Umbilical cord (tissue), 1 donor: ENCODE measurements at regions not wholly inside any gene's neighbourhood (a gene's known extent, or its start where the extent isn't known, plus 50 kb on each side); places are given as distances from the start of the nearest gene placed in this dataset.
"Not testable (repeated sequence)": the region's sequence is repeated elsewhere in the genome, so short reads cannot be mapped to it uniquely, and the experiment has no call there.

Experiments
- DNase-seq: peaks from one replicate; pipeline ENCODE4 v3.0.0-alpha.2; 2015; ENCODE audit warnings: low spot score

DNA sequence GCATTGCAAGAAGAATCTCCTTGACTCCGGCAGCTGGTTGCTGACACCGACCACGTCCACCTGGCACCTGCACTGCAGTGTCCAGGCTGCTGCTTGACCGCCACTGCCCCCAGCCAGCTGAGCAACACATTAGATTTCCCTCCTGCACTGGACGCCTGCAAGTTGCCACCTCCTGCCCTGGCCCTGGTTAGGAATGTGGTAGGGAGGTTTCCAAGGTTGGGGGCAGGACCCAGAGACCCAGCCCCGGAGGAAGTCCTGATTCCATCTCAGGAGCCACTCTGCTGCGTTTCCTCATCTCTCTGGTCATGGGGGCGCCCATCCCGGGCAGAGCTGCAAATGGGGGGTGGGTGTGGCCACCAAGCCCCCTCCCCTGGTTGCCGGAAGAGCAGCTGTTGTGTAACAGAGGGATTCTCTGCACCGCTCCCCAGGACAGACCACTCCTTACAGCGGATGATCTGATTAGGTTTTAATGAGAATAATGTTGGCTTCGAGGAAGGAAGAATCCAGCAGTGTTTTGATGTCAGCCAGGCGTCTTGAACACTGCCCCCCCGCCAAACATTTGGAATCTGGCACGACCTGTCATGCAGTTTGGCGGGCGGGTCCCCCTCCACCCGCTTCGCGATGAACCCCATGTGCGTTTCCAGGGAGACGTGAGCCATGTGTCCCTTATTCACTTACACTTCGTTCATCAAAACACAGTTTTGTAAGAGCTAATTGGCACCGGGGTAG lies 205.1 kb downstream of the NPIPB11 start:
- DNase-seq: peak; percentile 83

DNA sequence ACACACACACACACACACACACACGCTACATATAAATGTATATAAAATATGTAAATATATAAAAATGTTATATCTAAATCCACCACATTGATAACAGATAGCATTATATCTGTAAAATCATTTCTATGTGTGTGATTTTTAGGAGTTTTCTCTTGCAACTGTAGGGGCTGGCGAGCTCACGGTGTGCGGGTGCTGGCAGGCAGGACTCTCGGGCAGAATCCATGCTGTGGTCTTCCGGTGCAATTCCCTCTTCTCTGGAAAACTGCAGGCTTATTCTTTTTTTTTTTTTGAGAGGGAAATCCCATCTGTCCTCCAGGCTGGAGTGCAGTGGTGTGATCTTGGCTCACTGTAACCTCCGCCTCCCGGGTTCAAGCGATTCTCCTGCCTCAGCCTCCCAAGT lies 205.8 kb downstream of the NPIPB11 start:
- DNase-seq: peak; percentile 33

DNA sequence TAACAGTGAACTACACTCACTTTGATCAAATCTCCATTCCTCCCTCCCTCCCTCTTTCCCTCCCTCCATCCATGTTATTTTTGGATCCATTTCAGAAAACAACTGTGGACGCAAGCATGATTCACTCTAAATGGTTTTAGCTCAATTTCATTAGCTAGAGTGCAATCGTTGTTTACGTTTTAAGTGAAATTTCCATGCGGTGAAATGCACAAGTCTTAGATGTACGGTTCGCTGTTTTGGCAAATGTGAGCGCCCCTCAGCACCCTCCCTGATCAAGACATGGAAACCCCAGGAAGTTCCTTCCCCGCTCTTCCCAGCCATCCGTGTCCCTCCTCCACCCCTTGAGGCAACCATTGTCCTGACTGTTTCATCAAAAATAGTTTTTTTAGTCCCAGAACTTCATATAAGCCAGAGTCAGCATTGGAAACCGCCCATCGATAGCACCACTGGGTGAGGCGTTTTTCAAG lies 206.3 kb downstream of the NPIPB11 start:
- DNase-seq: peak; percentile 42

DNA sequence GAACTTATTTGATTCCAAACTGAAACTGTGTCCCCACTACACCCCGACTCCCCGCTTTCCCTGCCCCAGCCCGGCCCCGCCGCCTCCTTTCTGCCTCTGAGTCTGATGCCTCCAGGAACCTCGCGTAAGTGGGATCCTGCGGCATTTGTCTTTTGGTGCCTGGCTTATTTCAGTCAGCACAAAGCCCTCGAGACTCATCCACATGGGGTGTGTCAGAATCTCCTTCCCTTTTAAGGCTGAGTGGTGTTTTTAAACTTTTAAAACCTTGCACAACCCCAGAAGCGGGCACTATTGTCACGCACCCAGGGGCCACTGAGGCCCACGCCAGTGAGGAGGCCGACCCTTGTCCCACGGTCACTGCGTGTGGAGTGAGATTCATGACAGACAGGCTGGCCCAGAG lies 206.9 kb downstream of the NPIPB11 start:
- DNase-seq: peak; percentile 89

DNA sequence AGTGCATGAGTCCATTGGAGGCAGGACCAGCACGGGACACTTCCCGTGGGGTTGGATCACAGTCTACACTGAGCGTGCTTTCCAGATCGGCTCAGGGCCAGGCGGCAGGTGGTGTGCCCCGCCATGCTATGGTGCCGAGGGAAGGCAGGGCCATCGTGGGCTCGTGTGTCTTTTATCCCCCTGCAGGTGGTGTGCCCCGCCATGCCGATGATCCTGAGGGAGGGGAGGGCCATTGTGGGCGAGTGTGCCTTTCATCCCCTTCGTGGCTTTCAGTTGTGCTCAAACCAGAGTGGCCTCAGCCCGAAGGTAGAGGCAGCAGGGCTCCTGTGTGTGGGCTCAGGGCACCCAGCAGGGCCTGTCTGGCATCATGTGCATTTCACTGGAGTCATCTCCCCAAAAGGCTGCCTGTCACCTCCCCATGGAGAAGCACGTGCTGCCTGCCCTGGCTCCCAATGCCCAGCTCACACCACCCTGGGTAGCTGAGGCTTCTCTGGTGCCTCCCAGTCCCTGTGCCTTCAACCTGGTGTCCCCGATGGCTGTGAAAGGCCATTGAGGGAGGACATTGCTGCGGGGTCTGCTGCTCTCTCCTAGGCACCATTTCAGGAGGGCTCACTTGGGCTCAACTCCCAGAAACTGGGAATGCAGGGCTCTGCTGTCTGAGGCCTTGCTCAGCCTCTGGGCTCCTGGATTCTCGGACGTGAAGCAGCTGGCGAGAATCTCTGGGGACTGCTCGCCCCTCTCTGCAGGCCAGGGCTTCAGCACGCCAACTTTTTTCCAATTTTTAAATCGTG lies 207.6 kb downstream of the NPIPB11 start:
- DNase-seq: peak; percentile 22

DNA sequence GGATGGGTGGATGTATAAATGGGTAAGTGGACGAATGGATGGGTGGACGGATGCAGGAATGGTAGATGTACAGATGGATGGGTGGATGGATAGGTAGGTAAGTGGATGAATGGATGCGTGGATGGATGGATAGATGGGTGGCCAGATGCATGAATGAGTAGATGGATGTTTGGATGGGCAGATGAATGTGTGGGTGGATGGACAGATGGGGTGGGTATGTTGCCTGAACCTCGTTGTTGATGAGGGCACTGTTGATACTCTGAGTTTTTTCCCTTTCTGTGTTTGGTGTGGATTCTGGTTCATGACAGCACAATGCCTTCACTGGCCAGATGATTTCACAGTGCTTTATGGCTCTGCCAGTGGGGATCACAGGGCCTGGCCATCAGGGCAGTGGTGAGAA lies 208.3 kb downstream of the NPIPB11 start:
- no peak for DNase-seq

DNA sequence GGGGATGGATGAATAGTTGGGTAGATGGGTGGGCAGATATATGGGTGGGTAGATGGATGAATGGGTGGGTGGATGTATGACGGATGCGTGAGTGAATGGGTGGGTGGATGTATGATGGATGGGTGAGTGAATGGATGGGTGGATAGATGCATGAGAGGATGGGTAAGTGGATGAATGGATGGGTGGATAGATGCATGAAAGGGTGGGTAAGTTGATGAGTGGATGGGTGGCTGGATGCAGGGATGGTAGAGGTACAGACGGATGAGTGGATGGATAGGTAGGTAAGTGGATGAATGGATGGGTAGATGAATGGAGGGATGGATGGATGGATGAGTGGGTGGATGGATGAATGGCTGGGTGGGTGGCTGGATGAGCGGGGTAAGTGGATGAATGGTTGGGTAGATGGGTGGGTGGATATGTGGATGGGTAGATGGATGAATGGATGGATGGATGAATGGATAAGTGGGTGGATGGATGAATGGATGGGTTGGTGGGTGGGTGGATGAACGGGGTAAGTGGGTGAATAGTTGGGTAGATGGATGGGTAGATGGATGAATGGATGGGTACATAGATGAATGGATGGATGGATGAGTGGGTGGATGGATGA lies 208.9 kb downstream of the NPIPB11 start:
- not testable (repeated sequence) for DNase-seq

DNA sequence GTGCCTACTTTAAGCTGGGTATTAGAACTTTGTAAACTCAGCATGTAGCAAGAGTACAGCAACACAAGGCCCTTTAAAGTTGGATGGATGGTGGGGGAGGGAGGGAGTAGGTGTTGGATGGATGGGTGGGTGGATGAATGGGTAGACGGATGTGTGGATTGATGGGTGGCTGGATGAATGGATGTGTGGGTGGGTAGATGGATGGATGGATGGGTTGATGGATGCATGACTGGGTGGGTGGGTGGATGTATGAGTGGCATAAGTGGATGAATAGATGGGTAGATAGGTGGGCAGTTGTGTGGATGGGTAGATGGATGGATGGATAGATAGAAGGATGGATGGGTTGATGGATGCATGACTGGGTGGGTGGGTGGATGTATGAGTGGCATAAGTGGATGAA lies 209.8 kb downstream of the NPIPB11 start:
- not testable (repeated sequence) for DNase-seq

DNA sequence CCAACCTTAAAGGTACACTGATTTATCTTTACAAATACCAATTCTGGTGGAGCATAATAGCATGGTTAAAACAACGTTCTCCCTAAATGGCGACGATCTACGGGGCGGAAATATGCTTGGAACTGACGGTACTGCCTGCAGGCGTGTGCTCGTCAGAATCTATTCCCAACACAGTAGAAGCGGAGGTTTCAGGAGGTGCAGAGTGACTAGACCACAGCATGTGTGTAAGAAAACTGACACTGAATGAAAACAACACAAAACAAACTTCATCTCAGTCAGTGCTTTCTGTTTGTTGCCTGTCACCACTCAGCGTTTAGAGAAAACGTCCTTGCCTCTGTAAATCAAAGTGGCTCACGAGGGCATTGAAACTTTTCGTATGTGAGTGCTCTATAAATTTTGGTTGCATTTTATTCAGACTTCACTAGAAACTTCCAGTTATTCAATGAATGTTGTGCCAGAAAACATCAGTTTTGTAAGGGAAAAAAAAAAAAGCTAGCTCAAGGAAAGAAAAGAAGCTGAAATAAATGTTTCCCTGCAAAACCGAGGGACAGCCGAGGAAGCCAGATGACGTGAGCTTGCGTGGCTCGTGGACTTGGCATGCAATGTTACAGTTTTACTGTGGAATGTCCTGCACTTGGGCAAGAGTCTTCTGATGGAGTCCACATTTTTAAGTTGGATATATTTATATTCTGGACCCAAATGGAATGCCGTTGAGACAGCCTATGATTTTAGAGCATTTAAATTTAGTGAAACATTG lies 210.4 kb downstream of the LAT start:
- peak; percentile 65 for DNase-seq

DNA sequence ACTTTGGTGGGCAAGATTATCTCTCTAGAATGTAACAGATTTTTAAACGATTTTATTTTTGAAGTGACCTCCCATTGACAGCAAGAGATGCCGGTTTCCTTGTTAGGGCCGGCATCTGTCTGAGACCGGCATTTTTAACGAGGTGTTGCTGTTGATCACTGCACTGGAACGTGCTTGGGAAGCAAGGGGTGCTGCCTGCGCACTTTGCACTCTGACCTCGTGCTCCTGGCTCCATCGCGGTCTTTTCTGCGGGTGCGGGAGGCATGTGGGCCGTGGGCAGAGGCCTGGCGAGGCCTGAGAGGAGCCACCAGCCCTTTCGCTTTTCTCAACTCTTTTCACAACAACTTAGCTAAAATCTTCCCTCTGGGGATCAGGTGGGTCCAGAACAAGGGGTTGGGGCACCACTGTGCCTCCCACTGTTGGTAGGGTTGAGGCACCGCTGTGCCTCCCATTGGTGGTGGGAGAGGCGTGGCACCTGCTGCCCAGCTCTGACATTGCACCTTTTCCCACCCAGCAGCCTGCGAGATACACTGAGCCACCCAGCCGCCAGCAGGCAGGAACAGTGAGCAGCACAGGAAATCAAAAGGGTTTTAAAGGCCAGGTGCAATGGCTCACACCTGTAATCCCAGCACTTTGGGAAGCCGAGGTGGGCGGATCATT lies 209.5 kb downstream of the LAT start:
- not testable (repeated sequence) for DNase-seq

DNA sequence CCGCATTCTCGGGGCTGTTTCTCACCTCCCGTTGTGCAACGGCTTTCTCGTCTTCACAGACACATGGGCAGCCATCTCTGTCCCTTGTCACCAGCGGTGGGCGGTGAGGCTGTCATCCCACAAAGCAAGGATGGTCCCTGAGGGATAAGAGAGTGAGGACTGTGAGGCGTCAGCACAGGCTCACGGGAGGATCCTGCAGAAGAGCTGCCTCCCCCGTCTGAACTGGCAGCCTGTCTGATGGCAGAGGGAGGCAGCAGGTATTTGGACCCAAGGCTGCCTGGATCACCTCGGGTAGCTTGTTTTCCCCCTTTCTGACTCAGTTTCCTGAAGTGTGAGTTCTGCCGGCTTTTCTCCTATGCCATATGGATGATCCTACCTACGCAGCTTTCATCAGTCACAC lies 208.8 kb downstream of the LAT start:
- not testable (repeated sequence) for DNase-seq

GRCh38 chr16:29193248-29193574 lies 208.4 kb downstream of the LAT start:
- not testable (repeated sequence) for DNase-seq

DNA sequence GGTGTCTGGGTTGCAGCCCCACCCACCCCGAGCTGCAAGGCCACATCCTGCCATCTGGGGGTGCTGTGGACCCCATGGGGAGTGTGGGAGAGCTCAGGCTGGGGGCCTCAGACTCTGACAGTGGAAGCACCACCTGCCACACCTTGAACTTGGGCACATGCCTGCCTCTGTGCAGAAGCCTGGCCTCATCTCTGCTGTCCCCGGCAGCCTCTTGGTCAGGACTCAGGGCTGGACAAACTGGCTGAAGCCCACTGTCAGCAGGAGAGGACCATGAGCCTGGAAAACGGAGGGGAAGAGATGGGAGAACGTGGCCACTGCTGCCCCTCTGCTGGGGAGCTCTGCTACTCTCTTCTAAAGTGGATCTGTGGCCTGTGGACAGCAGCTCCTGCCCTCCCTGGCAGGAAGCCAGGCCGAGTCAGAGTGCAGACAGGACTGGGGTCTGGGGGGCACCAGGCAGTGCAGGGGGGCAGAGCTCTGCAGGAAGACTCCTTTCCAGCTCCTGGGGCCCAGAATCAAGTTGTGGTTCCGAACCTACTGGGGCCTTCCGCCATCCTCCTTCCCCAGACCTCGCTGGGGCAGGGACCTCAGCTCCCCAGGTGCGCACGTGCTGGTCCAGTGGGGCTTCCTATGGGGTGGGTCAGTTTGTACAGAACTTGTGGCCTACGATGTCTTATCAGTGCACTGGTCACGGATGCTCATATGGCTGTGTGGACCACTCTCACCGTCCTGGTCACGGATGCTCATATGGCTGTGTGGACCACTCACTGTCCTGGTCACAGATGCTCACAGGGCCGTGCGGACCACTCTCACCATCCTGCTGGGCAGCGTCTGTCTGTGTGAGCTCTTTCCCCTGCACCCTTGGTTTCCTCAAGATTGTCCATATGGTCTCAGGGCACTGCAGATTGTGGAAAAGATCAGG lies 207.7 kb downstream of the LAT start:
- no peak for DNase-seq

DNA sequence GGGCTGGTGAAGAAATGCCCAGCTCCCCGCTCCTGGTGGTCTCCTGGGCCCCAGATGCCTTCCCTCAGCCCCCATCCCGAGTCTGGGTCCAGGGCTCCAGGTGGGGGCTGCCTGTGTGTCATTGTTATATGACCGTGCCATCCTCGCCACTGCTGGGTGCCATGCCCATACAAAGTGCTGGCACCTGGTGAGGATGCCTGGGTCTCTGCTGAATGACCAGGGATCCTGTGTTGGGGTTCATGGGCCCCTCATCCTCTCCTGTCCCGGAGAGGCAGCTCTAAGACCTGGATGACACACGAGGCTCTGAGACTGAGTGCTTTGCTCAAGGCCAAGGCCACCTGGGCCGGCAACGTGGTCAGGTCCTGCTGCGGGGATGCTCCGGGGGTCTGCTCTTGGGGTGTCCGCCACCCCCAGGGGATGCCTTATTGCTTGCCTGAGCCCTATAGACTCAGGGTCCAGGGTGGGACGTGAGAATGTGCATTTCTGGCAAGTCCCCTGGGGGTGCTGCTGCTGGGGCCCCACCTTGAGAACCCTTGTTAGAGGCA lies 206.9 kb downstream of the LAT start:
- not testable (repeated sequence) for DNase-seq

DNA sequence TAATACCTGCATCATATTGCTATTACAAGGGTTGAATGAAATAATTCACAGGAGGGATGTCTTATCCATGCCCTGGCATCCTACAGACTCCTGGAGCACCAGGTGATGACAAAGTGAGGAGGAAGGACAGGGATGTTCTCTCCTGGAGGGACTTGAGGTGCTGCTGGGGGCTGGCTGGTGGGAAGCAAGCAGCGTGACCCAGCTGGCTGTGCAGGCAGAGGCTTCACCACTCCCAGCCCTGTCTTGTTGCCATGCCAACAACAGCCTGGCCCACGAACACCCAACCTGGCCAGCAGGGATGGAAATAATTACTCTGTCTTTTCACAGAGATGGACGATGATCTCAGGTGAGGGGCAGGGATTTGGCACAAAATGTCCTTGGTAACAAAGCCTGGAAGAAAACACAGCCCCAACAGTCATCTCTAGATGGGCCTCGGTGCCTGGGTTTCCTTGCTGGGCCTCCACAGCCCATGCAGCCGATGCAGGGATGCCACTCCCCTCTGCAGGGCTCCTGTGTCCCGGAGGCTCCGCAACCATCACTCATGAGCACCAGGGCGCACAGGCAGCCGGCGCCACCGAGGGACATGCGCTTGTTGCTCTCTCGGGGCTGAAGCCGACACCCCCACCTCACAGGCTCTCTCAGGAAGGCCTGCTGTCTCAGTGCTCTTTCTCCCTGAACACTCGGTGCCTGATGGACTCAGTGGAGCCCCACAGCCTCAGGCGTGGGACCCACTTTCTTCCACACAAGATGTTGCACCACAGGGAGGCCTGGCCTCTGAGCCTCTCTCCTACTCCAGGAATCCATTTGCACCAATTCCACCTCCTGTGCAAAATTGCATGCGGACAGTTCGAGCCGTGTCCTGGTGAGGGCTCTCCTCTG lies 205.9 kb downstream of the LAT start:
- DNase-seq: not testable (repeated sequence)

DNA sequence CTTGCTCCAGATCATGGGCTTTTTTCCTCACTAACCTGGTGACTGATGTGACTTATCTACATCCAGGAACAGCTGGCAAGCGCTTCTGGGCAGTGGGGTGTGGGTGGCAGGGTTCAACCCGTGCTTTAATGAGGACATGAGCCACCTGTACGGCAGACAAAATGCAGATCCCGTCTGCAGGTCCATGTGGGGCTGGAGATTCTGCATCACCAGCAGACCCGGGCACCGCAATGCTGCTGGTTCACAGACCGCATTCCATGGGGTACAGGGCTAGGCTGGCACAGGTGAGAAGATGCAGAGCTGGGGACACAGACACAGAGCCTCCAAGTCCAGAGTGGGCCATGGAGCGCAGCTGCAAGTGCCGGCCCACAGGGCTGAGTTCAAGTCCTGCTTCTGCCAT lies 204.0 kb downstream of the LAT start:
- DNase-seq: not testable (repeated sequence)

DNA sequence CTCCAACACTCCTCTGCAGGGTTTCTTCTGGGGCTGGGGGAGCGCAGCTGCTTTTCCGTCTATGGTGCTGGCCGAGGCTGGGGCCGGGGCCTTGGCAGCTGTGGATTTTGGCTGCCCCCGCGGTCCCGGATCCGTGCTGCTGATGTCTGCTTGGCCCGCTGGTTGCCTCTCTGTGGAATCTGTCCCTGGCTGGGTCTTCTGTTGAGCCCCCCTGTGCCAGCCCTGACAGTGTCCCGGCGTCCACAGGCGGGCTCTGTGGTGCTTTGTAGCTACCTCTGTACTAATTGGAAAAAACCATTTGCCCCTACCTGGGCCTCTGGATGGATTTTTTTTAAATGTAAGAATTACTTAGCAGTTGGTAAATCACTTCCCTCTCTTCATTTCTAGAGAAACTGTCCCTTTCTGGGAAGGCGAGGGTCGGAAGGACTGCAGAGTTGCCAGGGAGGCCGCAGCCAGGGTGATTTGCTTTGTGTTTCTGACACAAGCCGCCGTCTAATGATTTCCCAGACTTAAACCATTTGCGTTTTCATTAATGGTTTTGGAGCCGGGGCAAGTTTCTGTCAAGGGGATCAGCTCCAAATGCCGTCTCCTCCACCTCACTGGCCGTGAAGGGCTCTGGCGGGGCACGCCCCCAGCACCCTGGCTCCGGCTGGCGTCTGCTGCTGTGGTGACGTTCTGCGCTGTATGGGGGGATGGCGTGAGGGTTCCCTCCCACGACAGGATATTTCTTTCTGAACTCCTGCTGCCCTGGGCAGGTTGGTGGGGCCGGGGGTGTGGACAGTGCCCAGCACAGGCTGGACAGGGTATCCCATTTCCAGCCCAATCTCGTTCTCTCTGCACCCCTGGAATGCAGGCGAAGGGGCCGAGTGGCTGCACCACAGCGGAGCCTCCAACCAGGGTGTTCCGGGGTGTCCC lies 201.7 kb downstream of the LAT start:
- not testable (repeated sequence) for DNase-seq

- not testable (repeated sequence) for DNase-seq
Measured at GRCh38 chr16:29185872-29186271, 201.0 kb downstream of the LAT start.
